GM19455 (cell line): ENCODE measurements at regions not wholly inside any gene's neighbourhood (a gene's known extent, or its start where the extent isn't known, plus 50 kb on each side); places are given as distances from the start of the nearest gene placed in this dataset.

Experiments used
- ATAC-seq: cut with Tn5 transposase; IDR thresholded peaks from one replicate; pipeline ENCODE4 v1.9.1; 2021; ENCODE audit not compliant: unreplicated experiment

DNA sequence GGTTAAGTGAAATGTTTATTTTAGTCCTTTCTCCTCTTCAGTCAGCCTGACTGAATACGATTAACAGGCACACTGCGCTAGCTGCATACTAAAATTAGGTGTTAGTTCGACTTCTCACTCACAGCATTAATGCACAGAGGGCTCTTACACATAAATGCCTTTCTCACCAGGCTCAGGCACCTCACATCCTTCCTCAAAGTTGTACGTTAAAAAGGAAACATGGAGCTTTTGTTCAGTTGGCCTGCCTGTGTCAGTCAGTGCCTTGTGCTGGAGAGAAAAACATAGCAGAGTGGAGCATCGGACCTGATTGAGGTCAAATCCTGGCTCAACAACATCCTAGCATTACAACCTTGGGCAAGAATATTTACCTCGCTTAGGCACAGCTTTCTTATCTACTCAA lies 236.0 kb upstream of the ZNF462 start:
- no peak for ATAC-seq

- no peak for ATAC-seq
Observed at GRCh38 chr9:106632621-106633020, 230.3 kb upstream of the ZNF462 start.

DNA sequence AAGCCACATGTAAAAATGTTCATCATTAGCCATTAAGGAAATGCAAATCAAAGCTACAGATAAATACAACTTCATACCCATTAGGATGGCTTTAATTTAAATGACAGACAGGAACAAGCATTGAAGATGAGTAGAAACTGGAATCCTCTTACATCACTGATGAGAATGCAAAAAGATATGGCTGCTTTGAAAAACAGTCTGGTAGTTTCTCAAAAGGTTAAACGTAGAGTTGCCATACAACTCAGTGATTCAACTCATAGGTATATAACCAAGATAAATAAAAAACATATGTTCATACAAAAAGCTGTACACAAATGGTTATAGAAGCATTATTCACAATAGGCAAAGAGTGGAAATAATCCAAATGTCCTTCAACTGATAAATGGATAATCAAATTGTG lies 228.8 kb upstream of the ZNF462 start:
- no peak for ATAC-seq

DNA sequence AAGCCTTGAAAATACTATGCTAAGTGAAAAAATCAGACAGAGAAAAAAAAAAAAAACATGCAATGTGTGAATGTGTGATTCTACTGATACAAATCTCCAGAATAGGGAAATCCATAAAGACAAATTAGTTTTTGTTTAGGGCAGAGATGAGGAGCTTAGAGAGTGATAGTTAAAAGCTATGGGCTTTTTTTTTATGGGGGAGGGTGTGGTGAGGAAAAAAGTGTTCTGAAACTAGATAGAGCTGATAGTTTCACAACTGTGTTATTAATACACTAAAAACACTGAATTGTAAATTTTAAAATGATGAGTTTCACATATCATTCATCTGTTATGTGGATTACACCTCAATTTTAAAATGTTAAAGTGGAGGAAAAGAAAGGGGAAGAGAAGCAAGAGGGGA lies 228.3 kb upstream of the ZNF462 start:
- ATAC-seq, result no peak

GRCh38 chr9:106637486-106637885 lies 225.5 kb upstream of the ZNF462 start:
- ATAC-seq, result no peak

- no peak for ATAC-seq
Observed at GRCh38 chr9:106639873-106640568, 222.9 kb upstream of the ZNF462 start.

GRCh38 chr9:106643211-106643930 lies 219.6 kb upstream of the ZNF462 start:
- ATAC-seq, result no peak

- no peak for ATAC-seq
Observed at GRCh38 chr9:106644661-106645060, 218.3 kb upstream of the ZNF462 start.

DNA sequence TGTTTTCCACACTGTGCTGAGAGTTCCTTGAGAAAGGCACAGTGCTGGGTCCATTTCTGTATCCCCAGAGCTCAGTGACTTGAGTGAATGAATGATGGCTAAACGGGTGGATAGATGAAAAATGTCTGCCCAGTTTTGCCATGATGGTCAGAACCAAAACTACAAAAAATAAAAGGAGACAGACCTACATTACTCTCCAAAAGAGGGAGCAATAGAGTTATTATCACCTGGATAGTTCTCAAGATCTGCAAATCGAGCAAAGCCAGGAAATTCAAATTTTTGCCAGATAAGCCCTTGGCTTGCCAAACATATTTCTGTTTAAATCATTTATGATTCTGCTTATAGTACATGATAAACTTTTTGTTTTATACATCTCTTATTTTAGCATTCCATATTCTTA lies 214.2 kb upstream of the ZNF462 start:
- ATAC-seq, result no peak

- ATAC-seq, result no peak
Observed at GRCh38 chr9:106649664-106650063, 213.3 kb upstream of the ZNF462 start.

DNA sequence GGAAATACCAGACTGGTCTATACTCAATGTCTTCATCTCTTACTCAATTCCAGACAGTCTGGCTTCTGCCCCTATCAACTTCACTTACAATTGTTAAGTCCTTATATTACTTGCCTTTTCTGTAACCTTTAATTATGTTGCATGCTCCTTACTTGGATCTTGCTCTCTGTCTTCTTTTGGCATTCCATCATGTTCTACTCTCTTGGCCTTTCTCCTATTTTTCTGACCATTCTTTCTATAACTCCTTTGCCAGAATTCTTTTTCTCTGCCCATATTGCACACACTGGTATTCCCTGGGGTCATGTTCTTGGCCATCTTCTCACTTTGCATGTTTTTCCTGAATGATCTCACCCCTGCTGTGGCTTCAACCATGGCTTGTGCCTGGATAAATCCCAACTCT lies 209.8 kb upstream of the ZNF462 start:
- ATAC-seq, result no peak

GRCh38 chr9:106655966-106656365 lies 207.0 kb upstream of the ZNF462 start:
- ATAC-seq, result no peak

DNA sequence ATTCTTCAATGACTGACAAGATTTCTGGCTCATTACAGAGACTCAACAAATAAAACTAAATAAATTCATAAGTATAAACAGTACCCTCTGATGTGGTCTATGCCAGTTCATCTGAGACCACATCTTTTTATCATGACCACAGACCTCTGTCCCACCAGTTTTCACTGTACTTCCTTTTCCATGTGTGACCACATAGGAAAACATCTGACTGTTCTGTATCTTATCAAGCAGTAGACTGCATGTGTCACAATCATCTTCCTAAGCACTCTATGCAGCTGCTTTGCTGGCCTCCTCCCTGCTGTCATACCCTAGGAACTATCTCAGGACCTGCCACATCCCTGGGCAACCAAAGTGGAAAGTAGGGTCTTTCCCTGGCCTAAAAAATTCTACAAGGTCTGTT lies 205.0 kb upstream of the ZNF462 start:
- no peak for ATAC-seq

- ATAC-seq, result no peak
Observed at GRCh38 chr9:106668534-106668933, 194.4 kb upstream of the ZNF462 start.

DNA sequence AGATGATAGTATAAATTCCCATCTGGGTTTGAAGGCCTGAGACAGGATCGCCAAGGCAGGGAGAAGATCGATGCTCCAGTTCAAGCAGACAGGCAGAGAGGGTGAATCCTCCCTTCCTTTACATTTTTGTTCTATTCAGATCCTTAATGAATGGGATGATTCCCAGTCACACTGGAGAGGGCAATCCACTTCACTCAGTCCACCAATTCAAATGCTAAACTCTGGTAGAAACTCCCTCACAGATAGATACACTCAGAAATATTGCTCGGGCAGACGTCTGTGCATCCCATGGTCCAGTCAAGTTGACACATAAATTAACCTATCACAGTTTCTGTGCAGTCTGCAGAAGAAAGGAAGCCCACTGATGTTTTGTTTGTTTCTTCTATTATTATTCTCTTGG lies 193.1 kb upstream of the ZNF462 start:
- ATAC-seq, result no peak

GRCh38 chr9:106670418-106670817 lies 192.5 kb upstream of the ZNF462 start:
- no peak for ATAC-seq

GRCh38 chr9:106675780-106676179 lies 187.2 kb upstream of the ZNF462 start:
- ATAC-seq, result no peak

DNA sequence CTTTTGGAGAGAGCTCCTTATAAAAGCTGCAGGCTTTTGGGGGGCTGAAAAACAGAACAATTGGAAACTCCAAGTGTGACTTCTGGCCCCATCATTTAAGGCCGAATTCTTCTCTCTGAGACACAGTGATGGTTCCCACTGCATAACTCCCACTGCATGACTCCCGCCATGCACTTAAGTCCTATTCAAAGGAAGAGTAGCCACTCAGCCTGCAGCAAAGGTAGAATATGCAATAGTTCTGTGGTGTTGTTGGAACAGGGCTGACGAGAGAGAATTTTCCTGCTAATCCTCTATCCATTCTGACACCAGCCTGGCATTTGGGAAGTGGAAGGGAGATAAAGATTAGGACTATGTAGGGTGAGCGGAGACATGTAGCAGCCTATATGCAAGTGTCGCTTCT lies 185.6 kb upstream of the ZNF462 start:
- no peak for ATAC-seq

DNA sequence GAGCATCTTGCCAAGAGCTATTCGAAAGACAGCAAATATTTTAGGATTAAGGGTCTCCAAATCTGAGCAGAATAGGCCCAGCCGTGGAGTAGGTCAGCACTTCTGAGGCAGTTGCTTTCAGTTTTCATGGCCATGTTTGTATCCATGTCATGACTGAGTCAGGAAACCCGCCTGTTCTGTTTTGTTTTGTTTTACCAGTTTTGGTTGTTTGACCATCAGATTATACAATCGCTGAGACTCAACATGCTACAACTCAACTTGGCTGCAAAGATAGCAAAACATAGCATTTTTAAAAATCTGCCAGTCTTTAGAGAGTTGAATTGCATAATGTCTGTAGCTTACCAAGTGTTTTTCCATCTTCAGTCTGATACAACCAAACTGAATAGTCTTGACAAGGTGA lies 185.1 kb upstream of the ZNF462 start:
- no peak for ATAC-seq

GRCh38 chr9:106678273-106678672 lies 184.7 kb upstream of the ZNF462 start:
- no peak for ATAC-seq

- ATAC-seq, result no peak
Observed at GRCh38 chr9:106682420-106682819, 180.5 kb upstream of the ZNF462 start.

DNA sequence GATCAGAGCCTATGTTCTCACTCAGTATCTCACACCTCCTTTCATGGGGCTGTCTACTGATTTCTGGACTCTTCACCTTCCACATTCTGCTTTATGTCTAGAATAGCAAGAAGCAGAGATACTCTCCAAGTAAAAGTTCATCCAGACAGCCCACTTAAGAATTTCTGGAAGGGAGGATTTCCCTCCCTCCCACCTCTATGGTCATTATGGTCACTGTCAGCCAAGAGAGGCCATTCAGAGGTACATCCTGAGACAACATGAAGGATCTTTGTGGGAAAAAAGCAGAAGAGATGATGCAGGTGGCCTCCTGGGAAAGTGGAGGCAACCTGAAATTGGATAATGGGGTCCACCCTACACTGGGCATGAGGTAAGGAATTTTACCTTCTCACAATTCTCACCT lies 179.5 kb upstream of the ZNF462 start:
- no peak for ATAC-seq
